MCF 10A (cell line): ENCODE measurements at regions not wholly inside any gene's neighbourhood (a gene's known extent, or its start where the extent isn't known, plus 50 kb on each side); places are given as distances from the start of the nearest gene placed in this dataset.

Experiments
- BruUV-seq: library from RNA; stranded (reverse); fragments of 400-500 nt; replicated peaks from 2 replicates; lab custom pipeline; 2021; lab: Mats Ljungman, UMichigan
- CTCF ChIA-PET: fragments of 300-600 bp; sonication (Branson Sonifier 250); formaldehyde crosslinking; extraction: SDS; loops from one replicate; lab custom pipeline; 2021; ENCODE audit warnings: antibody characterized with exemption, inconsistent platforms; lab: Yijun Ruan, JAX
- POLR2A ChIA-PET: fragments of 300-600, 350-650 bp; sonication (Branson Sonifier 250); formaldehyde crosslinking; extraction: SDS; loops from one replicate; lab custom pipeline; 2020; ENCODE audit warnings: antibody characterized with exemption, inconsistent platforms; lab: Yijun Ruan, JAX
- DNase-seq: peaks from one replicate; pipeline ENCODE4 v3.0.0-alpha.2; 2018; ENCODE audit not compliant: unreplicated experiment
- H3K27ac Mint-ChIP-seq: one replicate; pipeline ENCODE4 v1.8.0; 2022; ENCODE audit warnings: mild to moderate bottlenecking, low read depth, mixed read lengths; ENCODE audit not compliant: unreplicated experiment
- H3K27me3 Mint-ChIP-seq: one replicate; pipeline ENCODE4 v1.8.0; 2022; ENCODE audit warnings: mixed read lengths; ENCODE audit not compliant: insufficient read depth, unreplicated experiment
- H3K36me3 Mint-ChIP-seq: one replicate; pipeline ENCODE4 v1.8.0; 2022; ENCODE audit warnings: mild to moderate bottlenecking, moderate library complexity, mixed read lengths; ENCODE audit not compliant: insufficient read depth, unreplicated experiment
- H3K4me1 Mint-ChIP-seq: one replicate; pipeline ENCODE4 v1.8.0; 2022; ENCODE audit warnings: mixed read lengths; ENCODE audit not compliant: insufficient read depth, unreplicated experiment
- H3K4me3 Mint-ChIP-seq: one replicate; pipeline ENCODE4 v1.8.0; 2022; ENCODE audit warnings: mild to moderate bottlenecking, moderate library complexity, mixed read lengths; ENCODE audit not compliant: unreplicated experiment
- H3K9me3 Mint-ChIP-seq: one replicate; pipeline ENCODE4 v1.8.0; 2022; ENCODE audit warnings: mixed read lengths; ENCODE audit not compliant: unreplicated experiment
- CTCF ChIP-seq: fragments of 200-600 bp; IDR thresholded peaks from one replicate; pipeline ENCODE4 v1.8.0; 2022; ENCODE audit warnings: antibody characterized with exemption, mild to moderate bottlenecking; ENCODE audit not compliant: unreplicated experiment
- intact Hi-C: fragments of 100-400 bp; cut with micrococcal nuclease; formaldehyde crosslinking; loops from 2 replicates; pipeline ENCODE4 v1.14.1; 2022

DNA sequence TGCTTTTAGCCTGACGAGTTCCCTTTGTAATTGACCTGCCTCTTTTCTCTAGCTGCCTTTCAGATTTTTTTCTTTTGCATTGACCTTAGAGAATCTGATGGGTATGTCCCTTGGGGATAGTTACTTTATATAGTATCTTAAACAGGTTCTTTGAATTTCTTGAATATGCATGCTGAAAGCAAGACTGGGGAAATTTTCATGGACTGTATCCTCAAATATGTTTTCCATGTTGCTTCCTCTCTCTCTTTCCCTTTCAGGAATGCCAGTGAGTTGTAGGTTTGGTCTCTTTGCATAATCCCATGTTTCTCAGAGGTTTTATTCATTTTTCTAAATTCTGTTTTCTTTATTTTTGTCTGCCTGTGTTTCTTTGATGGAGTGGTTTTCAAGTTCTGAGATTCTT, 81.8 kb upstream of the CPNE4 start:
- TF ChIP-seq CTCF, result no peak
- no peaks in the 10 kb centered on the region for H3K4me1 Mint-ChIP-seq
- DNase-seq, result no peak
- no peaks in the 10 kb centered on the region for H3K9me3 Mint-ChIP-seq
- BruUV-seq, result no TSS peak
- H3K4me3 Mint-ChIP-seq, result no peak overlapping the region
- intact Hi-C loops, result no loop called here
- no peaks in the 10 kb centered on the region for H3K27me3 Mint-ChIP-seq
- no peaks in the 10 kb centered on the region for H3K36me3 Mint-ChIP-seq
- H3K27ac Mint-ChIP-seq, result no peak overlapping the region
- POLR2A ChIA-PET, result interaction anchor here (0.6 to 1.0 kb wide), 2 partner anchors 118 to 145 kb away, joined by 3 read pairs; no protein-coding TSS in a partner anchor
- CTCF ChIA-PET, result interaction anchor here (0.6 kb wide), 1 partner anchor 20 kb away, joined by 3 read pairs; no protein-coding TSS in a partner anchor

DNA sequence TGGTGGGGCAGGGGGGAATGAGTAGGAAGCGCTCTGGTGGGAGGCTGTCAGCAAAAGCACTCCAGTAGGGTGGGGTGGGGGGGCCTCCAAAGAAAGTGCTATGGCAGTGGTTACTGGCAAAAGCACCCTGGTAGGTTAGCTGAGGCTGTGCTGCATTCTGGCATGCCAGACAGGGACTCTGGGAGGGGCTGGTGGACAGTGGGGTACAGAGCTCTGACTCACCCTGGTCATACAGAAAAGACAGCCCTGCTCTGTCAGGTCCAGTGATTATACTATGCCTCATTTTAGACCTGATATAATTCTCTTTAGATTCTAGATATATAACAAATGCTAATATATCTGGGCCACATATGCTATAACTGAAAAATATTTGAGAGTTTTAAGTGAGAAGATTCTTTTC, 82.8 kb upstream of the CPNE4 start:
- H3K4me3 Mint-ChIP-seq, result no peak overlapping the region
- H3K27ac Mint-ChIP-seq, result no peak overlapping the region
- BruUV-seq, result no TSS peak
- CTCF ChIA-PET, result interaction anchor here (0.6 kb wide), 1 partner anchor 1686 kb away, joined by 3 read pairs; no protein-coding TSS in a partner anchor
- H3K27me3 Mint-ChIP-seq, result no peaks in the 10 kb centered on the region
- intact Hi-C loops, result no loop called here
- no peak for TF ChIP-seq CTCF
- POLR2A ChIA-PET, result no interaction called here
- H3K4me1 Mint-ChIP-seq, result no peaks in the 10 kb centered on the region
- no peak for DNase-seq
- no peaks in the 10 kb centered on the region for H3K36me3 Mint-ChIP-seq
- no peaks in the 10 kb centered on the region for H3K9me3 Mint-ChIP-seq

GRCh38 chr3:132119531-132119930, 84.7 kb upstream of the CPNE4 start:
- Mint-ChIP-seq H3K27me3 (no peaks in the 10 kb centered on the region), H3K36me3 (no peaks in the 10 kb centered on the region), H3K4me1 (no peaks in the 10 kb centered on the region), H3K4me3 (no peak overlapping the region), H3K27ac (no peak overlapping the region), H3K9me3 (no peaks in the 10 kb centered on the region)
- ChIA-PET CTCF (interaction anchor here (0.6 to 2.4 kb wide), 5 partner anchors 13 to 92 kb away, joined by 3 to 12 read pairs (median 3); no protein-coding TSS in a partner anchor), POLR2A (no interaction called here)
- intact Hi-C loops, result no loop called here
- TF ChIP-seq CTCF, result no peak
- BruUV-seq, result no TSS peak
- no peak for DNase-seq

- Mint-ChIP-seq H3K4me3 (no peak overlapping the region), H3K27me3 (no peaks in the 10 kb centered on the region), H3K4me1 (no peaks in the 10 kb centered on the region), H3K27ac (no peak overlapping the region), H3K9me3 (no peaks in the 10 kb centered on the region), H3K36me3 (no peaks in the 10 kb centered on the region)
- ChIA-PET CTCF (no interaction called here), POLR2A (interaction anchor here (0.8 kb wide), 1 partner anchor 9 kb away, joined by 3 read pairs; no protein-coding TSS in a partner anchor)
- DNase-seq, result no peak
- no peak for TF ChIP-seq CTCF
- BruUV-seq, result no TSS peak
- intact Hi-C loops, result no loop called here
These were observed 89.3 kb upstream of the CPNE4 start for GRCh38 chr3:132124096-132124495.
